Activated CD8-positive, alpha-beta T cell treated with anti-CD3 and anti-CD28 coated beads for 36 hours (primary cell): ENCODE measurements at regions not wholly inside any gene's neighbourhood (a gene's known extent, or its start where the extent isn't known, plus 50 kb on each side); places are given as distances from the start of the nearest gene placed in this dataset.

ENCODE experiments used
- ATAC-seq: fragments of 200-7000 bp; cut with Tn5 transposase; one replicate; pipeline ENCODE4 v1.10.0; 2021; ENCODE audit warnings: mild to moderate bottlenecking, moderate library complexity
- CTCF ChIA-PET: fragments of 350-600 bp; sonication (Branson Sonifier 250); formaldehyde crosslinking; loops from one replicate; lab custom pipeline; 2021; ENCODE audit warnings: antibody characterized with exemption; lab: Charles Lee
- POLR2A ChIA-PET: fragments of 350-600 bp; sonication (Branson Sonifier 250); formaldehyde crosslinking; loops from one replicate; lab custom pipeline; 2021; ENCODE audit warnings: antibody characterized with exemption; lab: Charles Lee
- DNase-seq: peaks from one replicate; pipeline ENCODE4 v3.0.0-alpha.2; 2020
- H3K27ac Mint-ChIP-seq: one replicate; pipeline ENCODE4 v1.8.0; 2021; ENCODE audit warnings: mild to moderate bottlenecking, mixed read lengths
- H3K27me3 Mint-ChIP-seq: one replicate; pipeline ENCODE4 v1.8.0; 2021; ENCODE audit warnings: mixed read lengths
- H3K36me3 Mint-ChIP-seq: one replicate; pipeline ENCODE4 v1.8.0; 2021; ENCODE audit warnings: low read depth, mixed read lengths
- H3K4me1 Mint-ChIP-seq: one replicate; pipeline ENCODE4 v1.8.0; 2021; ENCODE audit warnings: low read depth, mixed read lengths
- H3K4me3 Mint-ChIP-seq: one replicate; pipeline ENCODE4 v1.8.0; 2021; ENCODE audit warnings: mild to moderate bottlenecking, moderate library complexity, mixed read lengths
- H3K9me3 Mint-ChIP-seq: one replicate; pipeline ENCODE4 v1.8.0; 2021; ENCODE audit warnings: mixed read lengths
- intact Hi-C: fragments of 100-400 bp; cut with micrococcal nuclease; formaldehyde crosslinking; loops from one replicate; pipeline ENCODE4 v1.10.0; 2022
- TF ChIP-seq, protein P1 (sequence below): fragments of 200-600 bp; IDR thresholded peaks from one replicate; pipeline ENCODE4 v1.8.0; 2022; ENCODE audit warnings: antibody characterized with exemption, mild to moderate bottlenecking

DNA sequence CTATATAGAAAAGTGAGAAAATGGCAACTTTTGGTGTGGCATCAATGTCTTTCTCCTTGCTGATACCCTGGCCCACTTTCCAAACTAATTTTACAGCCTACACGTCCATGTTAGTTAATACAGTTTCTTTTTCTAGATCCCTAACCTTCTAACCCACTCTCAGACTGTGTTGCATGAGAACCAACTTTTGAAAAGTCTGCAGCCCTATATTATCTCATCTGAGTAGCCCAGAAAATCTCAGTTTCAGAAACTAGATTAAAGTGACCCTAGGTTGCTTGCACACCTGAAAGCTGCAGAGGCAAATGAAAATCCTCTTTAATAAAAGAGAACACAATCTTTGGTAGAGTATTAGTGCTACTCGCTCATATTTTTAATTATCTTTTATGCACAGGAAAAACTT lies 371.6 kb upstream of the EMCN start:
- DNase-seq (no peak), ATAC-seq (no peak)
- ChIA-PET CTCF (no interaction called here), POLR2A (no interaction called here)
- intact Hi-C loops: no loop called here
- Mint-ChIP-seq H3K9me3 (peaks cover 14% of the 10 kb centered on the region), H3K36me3 (no peaks in the 10 kb centered on the region), H3K27me3 (peaks cover 4% of the 10 kb centered on the region), H3K4me3 (no peak overlapping the region), H3K27ac (no peak overlapping the region), H3K4me1 (no peaks in the 10 kb centered on the region)
- TF ChIP-seq, protein P1, sequence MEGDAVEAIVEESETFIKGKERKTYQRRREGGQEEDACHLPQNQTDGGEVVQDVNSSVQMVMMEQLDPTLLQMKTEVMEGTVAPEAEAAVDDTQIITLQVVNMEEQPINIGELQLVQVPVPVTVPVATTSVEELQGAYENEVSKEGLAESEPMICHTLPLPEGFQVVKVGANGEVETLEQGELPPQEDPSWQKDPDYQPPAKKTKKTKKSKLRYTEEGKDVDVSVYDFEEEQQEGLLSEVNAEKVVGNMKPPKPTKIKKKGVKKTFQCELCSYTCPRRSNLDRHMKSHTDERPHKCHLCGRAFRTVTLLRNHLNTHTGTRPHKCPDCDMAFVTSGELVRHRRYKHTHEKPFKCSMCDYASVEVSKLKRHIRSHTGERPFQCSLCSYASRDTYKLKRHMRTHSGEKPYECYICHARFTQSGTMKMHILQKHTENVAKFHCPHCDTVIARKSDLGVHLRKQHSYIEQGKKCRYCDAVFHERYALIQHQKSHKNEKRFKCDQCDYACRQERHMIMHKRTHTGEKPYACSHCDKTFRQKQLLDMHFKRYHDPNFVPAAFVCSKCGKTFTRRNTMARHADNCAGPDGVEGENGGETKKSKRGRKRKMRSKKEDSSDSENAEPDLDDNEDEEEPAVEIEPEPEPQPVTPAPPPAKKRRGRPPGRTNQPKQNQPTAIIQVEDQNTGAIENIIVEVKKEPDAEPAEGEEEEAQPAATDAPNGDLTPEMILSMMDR: no peak

DNA sequence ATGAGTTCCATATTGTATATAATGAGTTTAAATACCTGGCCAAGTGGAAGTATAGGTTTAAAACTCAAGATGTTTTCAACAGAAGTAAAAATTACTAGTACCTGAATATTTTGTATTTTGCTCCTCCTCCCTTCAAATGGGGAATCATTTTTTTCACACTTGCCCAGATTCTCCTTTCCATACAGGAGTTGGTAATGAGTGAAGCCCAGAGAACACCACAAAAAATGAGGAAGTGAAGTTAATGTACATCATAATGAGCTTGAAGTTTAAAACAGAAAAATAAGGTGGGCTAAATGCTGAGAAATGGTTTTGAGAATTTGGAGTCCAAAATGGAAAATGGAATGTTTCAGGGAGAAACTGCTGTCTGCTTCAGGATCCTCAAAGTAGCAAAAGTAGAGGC lies 364.8 kb upstream of the EMCN start:
- TF ChIP-seq, protein P1: no peak
- POLR2A ChIA-PET: no interaction called here
- no peak for DNase-seq
- Mint-ChIP-seq H3K4me1 (no peaks in the 10 kb centered on the region), H3K27ac (no peak overlapping the region), H3K4me3 (no peak overlapping the region), H3K36me3 (no peaks in the 10 kb centered on the region), H3K9me3 (peaks cover 6% of the 10 kb centered on the region), H3K27me3 (peaks cover 4% of the 10 kb centered on the region)
- CTCF ChIA-PET: interaction anchor here (1.5 kb wide), 1 partner anchor 12 kb away, joined by 3 read pairs; no protein-coding TSS in a partner anchor
- intact Hi-C loops: no loop called here
- ATAC-seq: no peak

DNA sequence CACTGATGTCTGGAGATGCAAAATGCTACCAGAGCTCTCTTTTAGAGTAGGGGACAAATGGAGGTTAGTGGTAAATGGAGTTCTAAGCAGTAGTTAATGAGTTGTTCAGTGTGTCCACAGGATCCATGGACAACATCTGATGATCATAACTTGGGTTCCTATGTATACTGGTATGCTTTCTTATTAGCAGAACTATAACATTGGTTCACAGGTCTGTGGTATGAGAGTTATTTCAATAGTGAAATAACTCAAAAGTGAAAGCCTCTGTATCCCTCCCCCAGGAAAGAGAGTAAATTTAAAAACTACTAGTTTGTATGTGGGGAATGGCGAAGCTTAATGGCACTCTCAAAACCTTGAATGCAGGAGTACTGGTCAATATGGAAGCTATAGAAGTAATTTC lies 363.5 kb upstream of the EMCN start:
- no peak for DNase-seq
- H3K4me1 Mint-ChIP-seq: no peaks in the 10 kb centered on the region
- TF ChIP-seq, protein P1: no peak

DNA sequence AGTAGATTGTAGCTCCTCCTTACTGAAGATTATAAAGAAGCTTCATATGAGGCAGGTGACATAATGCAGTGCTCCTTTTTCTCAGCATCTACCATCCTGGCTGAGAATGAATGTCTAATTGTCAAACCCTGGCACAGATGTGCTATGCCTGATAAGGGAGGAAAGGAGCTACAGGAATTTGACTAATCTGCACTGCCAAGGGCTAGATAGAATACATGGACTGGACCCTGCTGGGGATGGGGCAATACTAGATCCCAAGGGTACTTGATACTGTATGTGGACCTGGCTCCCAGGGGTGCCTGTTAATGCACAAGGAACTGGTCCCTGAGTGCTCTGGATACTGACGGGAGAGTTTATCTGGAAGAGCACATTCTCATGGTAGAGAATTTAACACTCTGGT lies 362.2 kb upstream of the EMCN start:
- Mint-ChIP-seq H3K4me3 (no peak overlapping the region), H3K36me3 (no peaks in the 10 kb centered on the region), H3K9me3 (no peaks in the 10 kb centered on the region), H3K27ac (no peak overlapping the region), H3K4me1 (no peaks in the 10 kb centered on the region), H3K27me3 (no peaks in the 10 kb centered on the region)
- no peak for DNase-seq
- POLR2A ChIA-PET: no interaction called here
- intact Hi-C loops: no loop called here
- TF ChIP-seq, protein P1: no peak
- CTCF ChIA-PET: no interaction called here
- no peak for ATAC-seq

More for the DNA sequence above, 363.5 kb upstream of the EMCN start:
- Mint-ChIP-seq H3K4me3 (no peak overlapping the region), H3K27me3 (peaks cover 2% of the 10 kb centered on the region), H3K27ac (no peak overlapping the region), H3K9me3 (peaks cover 5% of the 10 kb centered on the region), H3K36me3 (no peaks in the 10 kb centered on the region)
- intact Hi-C loops: no loop called here
- CTCF ChIA-PET: no interaction called here
- POLR2A ChIA-PET: no interaction called here
- no peak for ATAC-seq

DNA sequence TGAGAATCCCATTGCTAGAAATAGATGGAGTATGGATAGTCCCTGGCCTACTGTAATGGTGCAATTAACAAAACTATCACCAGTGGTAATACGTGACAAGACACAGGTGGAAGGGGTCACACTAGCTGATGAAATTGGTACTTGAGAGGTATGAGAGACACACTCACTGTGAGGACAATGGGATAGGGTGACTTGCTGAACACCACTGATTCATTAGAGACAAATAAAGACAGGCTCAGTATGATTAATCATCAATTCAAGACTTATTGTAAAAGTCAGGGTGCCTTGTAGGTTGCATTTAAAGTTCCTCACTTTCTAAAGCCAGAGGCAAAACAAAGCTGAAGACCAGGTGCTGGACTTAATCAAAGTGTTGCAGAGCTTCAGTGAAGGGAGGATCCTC lies 361.6 kb upstream of the EMCN start:
- ATAC-seq (no peak), DNase-seq (no peak)
- Mint-ChIP-seq H3K9me3 (no peaks in the 10 kb centered on the region), H3K4me3 (no peak overlapping the region), H3K27me3 (no peaks in the 10 kb centered on the region), H3K36me3 (no peaks in the 10 kb centered on the region), H3K27ac (no peak overlapping the region), H3K4me1 (no peaks in the 10 kb centered on the region)
- TF ChIP-seq, protein P1: no peak
- intact Hi-C loops: no loop called here
- CTCF ChIA-PET: interaction anchor here (0.8 kb wide), 1 partner anchor 30 kb away, joined by 3 read pairs; no protein-coding TSS in a partner anchor
- POLR2A ChIA-PET: no interaction called here
